H9 (cell line): ENCODE measurements at regions not wholly inside any gene's neighbourhood (a gene's known extent, or its start where the extent isn't known, plus 50 kb on each side); places are given as distances from the start of the nearest gene placed in this dataset.

Experiments
- DNase-seq: peaks from one replicate; pipeline ENCODE4 v3.0.0-alpha.2; 2017
- H2AFZ ChIP-seq: one replicate; pipeline ENCODE4 v1.6.1; 2013; ENCODE audit warnings: mild to moderate bottlenecking, low read length, control low read depth, moderate library complexity
- H2AK5ac ChIP-seq: 2 replicates; pipeline ENCODE4 v1.6.1; 2013; ENCODE audit warnings: low read length, control low read depth, mixed read lengths; ENCODE audit not compliant: insufficient read length
- H2BK120ac ChIP-seq: one replicate; pipeline ENCODE4 v1.6.1; 2013; ENCODE audit warnings: low read depth, mild to moderate bottlenecking, low read length, control low read depth, inconsistent platforms; ENCODE audit not compliant: poor library complexity, severe bottlenecking
- H2BK12ac ChIP-seq: 2 replicates; pipeline ENCODE4 v1.6.1; 2013; ENCODE audit warnings: low read length, control low read depth, mixed read lengths, low read depth; ENCODE audit not compliant: insufficient read length
- H2BK15ac ChIP-seq: 2 replicates; pipeline ENCODE4 v1.6.1; 2013; ENCODE audit warnings: low read depth, low read length, control low read depth
- H2BK20ac ChIP-seq: one replicate; pipeline ENCODE4 v1.6.1; 2013; ENCODE audit warnings: low read depth, mild to moderate bottlenecking, low read length, control low read depth, inconsistent platforms; ENCODE audit not compliant: poor library complexity, severe bottlenecking
- H2BK5ac ChIP-seq: 2 replicates; pipeline ENCODE4 v1.6.1; 2013; ENCODE audit warnings: low read length, control low read depth, mixed read lengths; ENCODE audit not compliant: insufficient read length
- H3K14ac ChIP-seq: 2 replicates; pipeline ENCODE4 v1.6.1; 2013; ENCODE audit warnings: low read length, control low read depth; ENCODE audit not compliant: insufficient read depth
- H3K18ac ChIP-seq: 2 replicates; pipeline ENCODE4 v1.6.1; 2013; ENCODE audit warnings: low read depth, mild to moderate bottlenecking, mixed read lengths, low read length, control low read depth; ENCODE audit not compliant: insufficient read length
- H3K23ac ChIP-seq: 2 replicates; pipeline ENCODE4 v1.6.1; 2013; ENCODE audit warnings: low read length, control low read depth, mixed read lengths, low read depth; ENCODE audit not compliant: insufficient read length
- H3K23me2 ChIP-seq: 2 replicates; pipeline ENCODE4 v1.6.1; 2013; ENCODE audit warnings: low read depth, mild to moderate bottlenecking, mixed read lengths, low read length, control low read depth; ENCODE audit not compliant: insufficient read length, poor library complexity, severe bottlenecking
- H3K27ac ChIP-seq: 2 replicates; pipeline ENCODE4 v1.5.1; 2013; ENCODE audit warnings: low read length, control low read depth, mixed read lengths, low read depth; ENCODE audit not compliant: insufficient read length
- H3K27me3 ChIP-seq: 2 replicates; pipeline ENCODE4 v1.6.1; 2013; ENCODE audit warnings: low read length, control low read depth, inconsistent platforms; ENCODE audit not compliant: insufficient read depth
- H3K4ac ChIP-seq: 2 replicates; pipeline ENCODE4 v1.6.1; 2013; ENCODE audit warnings: low read depth, mild to moderate bottlenecking, control low read depth, inconsistent platforms, low read length, moderate library complexity
- H3K4me1 ChIP-seq: 2 replicates; pipeline ENCODE4 v1.6.1; 2013; ENCODE audit warnings: low read length, control low read depth, inconsistent platforms; ENCODE audit not compliant: insufficient read depth
- H3K4me2 ChIP-seq: 2 replicates; pipeline ENCODE4 v1.6.1; 2013; ENCODE audit warnings: low read length, control low read depth, mixed read lengths; ENCODE audit not compliant: insufficient read length, insufficient read depth
- H3K56ac ChIP-seq: 2 replicates; pipeline ENCODE4 v1.6.1; 2013; ENCODE audit warnings: low read depth, mild to moderate bottlenecking, mixed read lengths, low read length, control low read depth; ENCODE audit not compliant: insufficient read length
- H3K79me1 ChIP-seq: 2 replicates; pipeline ENCODE4 v1.6.1; 2013; ENCODE audit warnings: low read depth, mild to moderate bottlenecking, moderate library complexity, low read length, control low read depth, inconsistent platforms; ENCODE audit not compliant: insufficient read depth, poor library complexity, severe bottlenecking
- H3K79me2 ChIP-seq: 2 replicates; pipeline ENCODE4 v1.6.1; 2013; ENCODE audit warnings: low read length, control low read depth, inconsistent platforms; ENCODE audit not compliant: insufficient read depth
- H3K9ac ChIP-seq: 2 replicates; pipeline ENCODE4 v1.6.1; 2013; ENCODE audit warnings: low read length, control low read depth, mixed read lengths; ENCODE audit not compliant: insufficient read length; ENCODE audit errors: extremely low read depth
- H3K9me3 ChIP-seq: one replicate; pipeline ENCODE4 v1.6.1; 2013; ENCODE audit warnings: low read depth, low read length, inconsistent platforms; ENCODE audit not compliant: control insufficient read depth
- H3T11ph ChIP-seq: one replicate; pipeline ENCODE4 v1.6.1; 2013; ENCODE audit warnings: mild to moderate bottlenecking, low read length, control low read depth, inconsistent platforms
- H4K20me1 ChIP-seq: one replicate; pipeline ENCODE4 v1.6.1; 2013; ENCODE audit not compliant: control insufficient read depth, insufficient read length, insufficient read depth
- H4K5ac ChIP-seq: 2 replicates; pipeline ENCODE4 v1.6.1; 2013; ENCODE audit warnings: low read depth, mild to moderate bottlenecking, mixed read lengths, low read length, control low read depth; ENCODE audit not compliant: insufficient read length
- H4K8ac ChIP-seq: replicated peaks from 2 replicates; pipeline ENCODE4 v1.6.1; 2013; ENCODE audit warnings: low read length, control low read depth, mixed read lengths, low read depth; ENCODE audit not compliant: insufficient read length
- H4K91ac ChIP-seq: 2 replicates; pipeline ENCODE4 v1.6.1; 2013; ENCODE audit warnings: low read depth, mild to moderate bottlenecking, moderate library complexity, mixed read lengths, low read length, control low read depth; ENCODE audit not compliant: insufficient read length
- H3K27ac Mint-ChIP-seq, 3 experiments: 2 replicates in 2 of 3; 3 replicates in 1 of 3; pipeline ENCODE4 v1.8.0; 2020 to 2021; ENCODE audit warnings: mixed read lengths in 3 of 3, mild to moderate bottlenecking in 1 of 3, moderate library complexity in 1 of 3
- H3K27me3 Mint-ChIP-seq: 2 replicates; pipeline ENCODE4 v1.8.0; 2021; ENCODE audit warnings: low read depth, mild to moderate bottlenecking, moderate library complexity, mixed read lengths
- H3K36me3 Mint-ChIP-seq, 3 experiments: 2 replicates in 2 of 3; 3 replicates in 1 of 3; pipeline ENCODE4 v1.8.0; 2020 to 2021; ENCODE audit warnings: low read depth in 3 of 3, mixed read lengths in 3 of 3; ENCODE audit not compliant: insufficient read depth in 1 of 3
- H3K4me1 Mint-ChIP-seq, 2 experiments: 2 replicates each; pipeline ENCODE4 v1.8.0; 2020; ENCODE audit warnings: mixed read lengths in 2 of 2
- H3K4me3 Mint-ChIP-seq, 2 experiments: 2 replicates in 1 of 2; 3 replicates in 1 of 2; pipeline ENCODE4 v1.8.0; 2020 to 2021; ENCODE audit warnings: mild to moderate bottlenecking in 2 of 2, mixed read lengths in 2 of 2, moderate library complexity in 1 of 2
- H3K9me3 Mint-ChIP-seq, 2 experiments: 2 replicates in 1 of 2; 3 replicates in 1 of 2; pipeline ENCODE4 v1.8.0; 2020; ENCODE audit warnings: mild to moderate bottlenecking in 2 of 2, mixed read lengths in 2 of 2, moderate library complexity in 1 of 2
- CTCF ChIP-seq: fragments of 200-600 bp; sonication (generic); conservative IDR thresholded peaks from 3 replicates; pipeline ENCODE4 v1.8.0; 2021; ENCODE audit warnings: antibody characterized with exemption, mild to moderate bottlenecking
- WGBS: extraction: QIAGEN DNeasy Blood & Tissue Kit; methylation state at CpG from one replicate; pipeline ENCODE4 v1.1.7; 2013; ENCODE audit warnings: missing lambda C conversion rate, low lambda C conversion rate, mixed read lengths; ENCODE audit not compliant: insufficient read length; ENCODE audit errors: extremely low coverage; 5-methylcytosine and 5-hydroxymethylcytosine counted together

- Mint-ChIP-seq H3K27me3 (no peaks in the 10 kb centered on the region), H3K27ac (no peak overlapping the region), H3K36me3 (peaks cover 0 to 4% (median 3%) of the 10 kb centered on the region in 3 experiments; a peak in 2 of 7 replicates), H3K9me3 (peaks cover 1 to 3% of the 10 kb centered on the region in 2 experiments), H3K4me3 (no peak overlapping the region), H3K4me1 (peaks cover 4 to 8% of the 10 kb centered on the region in 2 experiments)
- no peak overlapping the region for H3K4me2 ChIP-seq
- H3K79me2 ChIP-seq, result no peaks in the 10 kb centered on the region
- no peak overlapping the region for H2BK20ac ChIP-seq
- no peak overlapping the region for H2AK5ac ChIP-seq
- H4K5ac ChIP-seq, result no peak overlapping the region
- H3K9ac ChIP-seq, result no peak overlapping the region
- no CpG with 5 or more reads among the region's 8 CpGs for WGBS
- H3K18ac ChIP-seq, result no peak overlapping the region
- no peak overlapping the region for H3K14ac ChIP-seq
- H3K4ac ChIP-seq, result no peak overlapping the region
- no peaks in the 10 kb centered on the region for H3K79me1 ChIP-seq
- H2BK5ac ChIP-seq, result no peak overlapping the region
- no peak overlapping the region for H2AFZ ChIP-seq
- no peak for DNase-seq
- H4K20me1 ChIP-seq, result no peaks in the 10 kb centered on the region
- no peak overlapping the region for H4K8ac ChIP-seq
- H3K9me3 ChIP-seq, result no peaks in the 10 kb centered on the region
- H3K23me2 ChIP-seq, result no peaks in the 10 kb centered on the region
- H3K4me1 ChIP-seq, result 0 out of 2 replicates have a peak, but pooled peaks cover 4% of the 10 kb centered on the region
- no peak overlapping the region for H2BK120ac ChIP-seq
- no peak overlapping the region for H3K56ac ChIP-seq
- no peak overlapping the region for H3K23ac ChIP-seq
- no peak overlapping the region for H2BK12ac ChIP-seq
- no peaks in the 10 kb centered on the region for H3K27me3 ChIP-seq
- no peak overlapping the region for H2BK15ac ChIP-seq
- no peak overlapping the region for H3T11ph ChIP-seq
- no peak overlapping the region for H3K27ac ChIP-seq
- no peak for TF ChIP-seq CTCF
- no peak overlapping the region for H4K91ac ChIP-seq
Measured at GRCh38 chr5:165624166-165624946, 2118.9 kb downstream of the MAT2B start.
